T follicular helper cell (primary cell): ENCODE measurements at regions not wholly inside any gene's neighbourhood (a gene's known extent, or its start where the extent isn't known, plus 50 kb on each side); places are given as distances from the start of the nearest gene placed in this dataset.

Experiments
- DNase-seq: peaks from one replicate; pipeline ENCODE4 v3.0.0-alpha.2; 2020; ENCODE audit warnings: low read depth

DNA sequence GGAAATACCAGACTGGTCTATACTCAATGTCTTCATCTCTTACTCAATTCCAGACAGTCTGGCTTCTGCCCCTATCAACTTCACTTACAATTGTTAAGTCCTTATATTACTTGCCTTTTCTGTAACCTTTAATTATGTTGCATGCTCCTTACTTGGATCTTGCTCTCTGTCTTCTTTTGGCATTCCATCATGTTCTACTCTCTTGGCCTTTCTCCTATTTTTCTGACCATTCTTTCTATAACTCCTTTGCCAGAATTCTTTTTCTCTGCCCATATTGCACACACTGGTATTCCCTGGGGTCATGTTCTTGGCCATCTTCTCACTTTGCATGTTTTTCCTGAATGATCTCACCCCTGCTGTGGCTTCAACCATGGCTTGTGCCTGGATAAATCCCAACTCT lies 209.8 kb upstream of the ZNF462 start:
- DNase-seq = no peak

DNA sequence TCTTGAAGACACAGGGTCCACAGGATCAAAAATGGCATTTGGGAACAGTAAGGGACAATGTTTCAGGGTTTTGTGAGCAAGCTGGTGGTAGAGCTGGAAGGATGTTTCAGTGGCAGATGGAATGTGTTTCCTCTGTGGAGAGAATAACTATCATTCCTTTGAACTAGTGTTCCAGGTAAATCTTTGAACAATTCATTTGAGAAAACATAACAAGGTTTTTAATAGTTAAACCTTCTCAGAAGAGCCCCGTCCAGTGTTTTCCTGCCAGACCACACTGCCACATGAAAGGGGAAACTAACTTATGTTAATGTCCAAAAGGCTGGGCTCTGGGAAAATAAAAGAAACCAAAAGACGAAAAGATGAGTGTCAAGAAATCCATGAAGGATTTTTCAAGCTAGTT lies 207.0 kb upstream of the ZNF462 start:
- no peak for DNase-seq

DNA sequence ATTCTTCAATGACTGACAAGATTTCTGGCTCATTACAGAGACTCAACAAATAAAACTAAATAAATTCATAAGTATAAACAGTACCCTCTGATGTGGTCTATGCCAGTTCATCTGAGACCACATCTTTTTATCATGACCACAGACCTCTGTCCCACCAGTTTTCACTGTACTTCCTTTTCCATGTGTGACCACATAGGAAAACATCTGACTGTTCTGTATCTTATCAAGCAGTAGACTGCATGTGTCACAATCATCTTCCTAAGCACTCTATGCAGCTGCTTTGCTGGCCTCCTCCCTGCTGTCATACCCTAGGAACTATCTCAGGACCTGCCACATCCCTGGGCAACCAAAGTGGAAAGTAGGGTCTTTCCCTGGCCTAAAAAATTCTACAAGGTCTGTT lies 205.0 kb upstream of the ZNF462 start:
- DNase-seq = no peak

DNA sequence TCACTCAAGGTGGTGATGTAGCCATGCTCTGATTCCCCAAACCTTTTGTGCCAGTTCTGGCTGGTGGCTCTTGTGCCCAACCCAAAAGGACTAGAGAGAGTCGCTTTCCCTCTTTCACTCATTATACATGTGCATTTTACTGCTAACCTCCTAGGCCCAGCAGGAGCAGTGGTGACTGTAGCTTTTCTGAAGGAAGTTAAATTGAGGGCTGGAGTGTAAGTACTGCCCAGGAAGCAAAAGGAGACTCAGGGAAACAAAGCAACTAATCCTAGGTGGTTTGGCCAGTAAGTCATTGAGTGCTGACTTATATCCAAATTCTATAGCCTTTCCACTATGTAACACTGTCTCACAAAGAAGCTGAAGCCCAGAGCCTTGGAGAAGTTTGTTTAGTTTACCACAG lies 194.4 kb upstream of the ZNF462 start:
- DNase-seq = no peak

DNA sequence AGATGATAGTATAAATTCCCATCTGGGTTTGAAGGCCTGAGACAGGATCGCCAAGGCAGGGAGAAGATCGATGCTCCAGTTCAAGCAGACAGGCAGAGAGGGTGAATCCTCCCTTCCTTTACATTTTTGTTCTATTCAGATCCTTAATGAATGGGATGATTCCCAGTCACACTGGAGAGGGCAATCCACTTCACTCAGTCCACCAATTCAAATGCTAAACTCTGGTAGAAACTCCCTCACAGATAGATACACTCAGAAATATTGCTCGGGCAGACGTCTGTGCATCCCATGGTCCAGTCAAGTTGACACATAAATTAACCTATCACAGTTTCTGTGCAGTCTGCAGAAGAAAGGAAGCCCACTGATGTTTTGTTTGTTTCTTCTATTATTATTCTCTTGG lies 193.1 kb upstream of the ZNF462 start:
- no peak for DNase-seq

DNA sequence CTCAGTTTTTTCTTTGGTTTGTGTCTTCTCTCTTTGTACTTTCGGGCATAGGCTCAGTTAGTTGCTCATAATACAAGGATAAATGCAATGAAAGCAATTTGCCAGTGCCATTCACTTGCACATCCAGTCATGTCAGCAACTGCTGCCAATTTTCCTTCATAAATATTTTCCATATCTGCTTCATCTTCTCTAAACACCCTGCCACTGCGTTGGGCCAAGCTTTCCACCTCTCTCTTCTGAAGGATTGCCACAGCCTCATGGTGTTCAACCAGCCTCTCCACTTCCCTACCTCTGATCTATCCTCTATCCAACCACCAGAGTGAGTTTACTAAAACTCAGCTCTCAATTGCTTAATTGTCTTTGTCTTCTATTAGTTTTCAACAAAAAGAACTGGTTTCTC lies 192.5 kb upstream of the ZNF462 start:
- no peak for DNase-seq

DNA sequence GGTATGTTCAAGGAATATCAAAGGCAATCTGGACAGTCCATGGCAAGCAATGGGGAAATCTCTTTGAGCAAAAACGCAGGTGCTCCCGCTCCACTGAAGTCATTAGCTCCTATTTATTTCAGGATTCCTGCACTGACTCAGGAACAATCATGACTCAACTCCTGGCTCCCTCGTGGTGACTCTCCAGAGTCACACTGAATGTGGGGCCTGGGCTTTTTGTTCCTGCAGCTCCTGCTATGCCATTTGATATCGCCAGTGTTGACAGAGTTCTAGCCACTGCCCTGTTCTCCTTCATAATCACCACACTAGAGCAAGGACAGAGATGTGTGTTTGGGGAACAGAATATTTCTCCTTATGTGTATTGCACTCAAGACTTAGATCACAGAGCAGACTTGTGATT lies 187.2 kb upstream of the ZNF462 start:
- no peak for DNase-seq

DNA sequence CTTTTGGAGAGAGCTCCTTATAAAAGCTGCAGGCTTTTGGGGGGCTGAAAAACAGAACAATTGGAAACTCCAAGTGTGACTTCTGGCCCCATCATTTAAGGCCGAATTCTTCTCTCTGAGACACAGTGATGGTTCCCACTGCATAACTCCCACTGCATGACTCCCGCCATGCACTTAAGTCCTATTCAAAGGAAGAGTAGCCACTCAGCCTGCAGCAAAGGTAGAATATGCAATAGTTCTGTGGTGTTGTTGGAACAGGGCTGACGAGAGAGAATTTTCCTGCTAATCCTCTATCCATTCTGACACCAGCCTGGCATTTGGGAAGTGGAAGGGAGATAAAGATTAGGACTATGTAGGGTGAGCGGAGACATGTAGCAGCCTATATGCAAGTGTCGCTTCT lies 185.6 kb upstream of the ZNF462 start:
- DNase-seq = no peak

DNA sequence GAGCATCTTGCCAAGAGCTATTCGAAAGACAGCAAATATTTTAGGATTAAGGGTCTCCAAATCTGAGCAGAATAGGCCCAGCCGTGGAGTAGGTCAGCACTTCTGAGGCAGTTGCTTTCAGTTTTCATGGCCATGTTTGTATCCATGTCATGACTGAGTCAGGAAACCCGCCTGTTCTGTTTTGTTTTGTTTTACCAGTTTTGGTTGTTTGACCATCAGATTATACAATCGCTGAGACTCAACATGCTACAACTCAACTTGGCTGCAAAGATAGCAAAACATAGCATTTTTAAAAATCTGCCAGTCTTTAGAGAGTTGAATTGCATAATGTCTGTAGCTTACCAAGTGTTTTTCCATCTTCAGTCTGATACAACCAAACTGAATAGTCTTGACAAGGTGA lies 185.1 kb upstream of the ZNF462 start:
- no peak for DNase-seq

DNA sequence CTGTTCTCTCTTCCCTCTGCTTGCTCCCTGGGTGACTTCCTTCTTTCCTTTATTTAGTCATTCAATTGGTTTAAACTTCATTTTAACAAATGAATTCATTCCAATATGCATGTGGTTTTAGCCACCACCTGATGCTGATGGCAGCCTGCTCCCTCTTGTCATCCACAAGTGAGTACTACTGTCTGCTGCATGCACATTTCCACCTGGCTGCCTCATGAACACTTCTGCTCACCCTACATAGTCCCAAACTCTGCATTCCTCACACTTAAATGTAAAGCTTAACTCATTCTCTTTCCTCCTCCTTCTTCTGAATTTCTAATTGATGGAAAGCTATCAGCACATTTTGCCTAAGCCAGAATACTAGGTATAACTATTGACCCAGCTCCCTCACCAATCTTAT lies 184.7 kb upstream of the ZNF462 start:
- no peak for DNase-seq

DNA sequence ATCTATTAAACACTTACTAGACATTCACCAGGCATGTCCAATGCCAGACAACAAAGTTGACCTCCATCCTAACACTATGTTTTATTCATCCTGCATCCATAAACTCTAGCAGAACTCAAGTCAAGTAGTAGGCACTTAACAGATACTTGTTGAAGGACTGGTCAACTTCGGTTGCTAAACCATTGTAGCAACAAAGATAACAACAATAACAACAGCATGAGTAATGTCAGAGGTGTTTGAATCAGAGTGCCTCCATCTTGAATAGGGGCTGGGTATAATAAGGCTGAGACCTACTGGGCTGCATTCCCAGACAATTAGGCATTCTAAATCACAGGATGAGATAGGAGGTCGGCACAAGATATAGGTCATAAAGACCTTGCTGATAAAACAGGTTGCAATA lies 180.5 kb upstream of the ZNF462 start:
- DNase-seq = no peak

DNA sequence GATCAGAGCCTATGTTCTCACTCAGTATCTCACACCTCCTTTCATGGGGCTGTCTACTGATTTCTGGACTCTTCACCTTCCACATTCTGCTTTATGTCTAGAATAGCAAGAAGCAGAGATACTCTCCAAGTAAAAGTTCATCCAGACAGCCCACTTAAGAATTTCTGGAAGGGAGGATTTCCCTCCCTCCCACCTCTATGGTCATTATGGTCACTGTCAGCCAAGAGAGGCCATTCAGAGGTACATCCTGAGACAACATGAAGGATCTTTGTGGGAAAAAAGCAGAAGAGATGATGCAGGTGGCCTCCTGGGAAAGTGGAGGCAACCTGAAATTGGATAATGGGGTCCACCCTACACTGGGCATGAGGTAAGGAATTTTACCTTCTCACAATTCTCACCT lies 179.5 kb upstream of the ZNF462 start:
- DNase-seq = no peak

DNA sequence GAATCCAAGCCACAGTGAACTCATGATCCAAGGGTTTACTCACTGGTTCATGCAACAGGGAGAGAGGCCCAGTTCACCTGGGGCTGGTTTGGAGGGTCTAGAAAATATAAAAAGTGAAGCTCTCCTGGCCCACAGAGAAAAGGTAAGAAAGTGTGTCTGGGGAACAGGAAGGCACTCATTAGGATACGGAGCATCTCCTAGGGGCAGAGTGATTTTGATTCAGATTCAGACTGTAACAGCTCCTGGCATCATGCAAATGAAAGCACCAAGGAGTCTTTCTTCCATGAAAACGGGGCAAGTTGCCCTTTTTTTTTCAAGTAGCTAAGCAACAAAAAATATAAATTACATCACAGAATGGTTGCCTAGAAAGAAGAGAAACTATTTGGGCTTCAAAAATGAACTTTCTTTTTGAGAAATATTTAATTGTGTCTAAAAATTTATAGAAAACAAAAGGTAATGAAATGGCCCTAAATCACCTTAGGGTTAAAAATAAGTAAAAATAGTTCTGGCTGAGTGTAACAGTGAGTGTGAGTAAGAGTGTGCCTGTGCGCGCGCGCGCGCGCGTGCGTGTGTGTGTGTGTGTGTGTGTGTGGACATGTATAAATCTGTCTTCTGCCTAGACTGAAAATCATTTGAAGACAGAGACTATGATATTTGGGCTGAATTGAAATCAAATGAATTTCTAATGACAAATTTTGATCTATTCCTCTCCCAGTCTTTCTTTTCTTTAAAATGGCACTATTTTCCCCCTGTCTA lies 177.8 kb upstream of the ZNF462 start:
- DNase-seq = no peak

DNA sequence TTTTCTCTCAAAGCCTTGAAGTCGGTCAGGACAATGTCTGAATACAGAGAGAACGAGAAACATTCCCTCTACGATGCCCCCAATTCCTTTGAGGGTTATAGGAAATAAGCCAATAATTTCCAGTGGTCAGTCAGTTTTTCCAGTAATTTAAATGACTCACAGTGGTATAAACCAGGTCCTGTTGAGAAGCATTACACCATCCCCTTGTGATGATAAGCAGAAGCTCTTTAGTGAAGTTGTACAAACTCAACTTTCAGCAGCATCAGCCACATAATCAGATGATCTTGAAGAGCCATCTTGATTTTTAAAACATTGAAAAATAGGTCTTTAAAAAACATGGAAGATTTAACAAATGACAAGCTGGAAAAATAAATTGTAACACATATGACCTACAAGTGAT lies 173.9 kb upstream of the ZNF462 start:
- no peak for DNase-seq

DNA sequence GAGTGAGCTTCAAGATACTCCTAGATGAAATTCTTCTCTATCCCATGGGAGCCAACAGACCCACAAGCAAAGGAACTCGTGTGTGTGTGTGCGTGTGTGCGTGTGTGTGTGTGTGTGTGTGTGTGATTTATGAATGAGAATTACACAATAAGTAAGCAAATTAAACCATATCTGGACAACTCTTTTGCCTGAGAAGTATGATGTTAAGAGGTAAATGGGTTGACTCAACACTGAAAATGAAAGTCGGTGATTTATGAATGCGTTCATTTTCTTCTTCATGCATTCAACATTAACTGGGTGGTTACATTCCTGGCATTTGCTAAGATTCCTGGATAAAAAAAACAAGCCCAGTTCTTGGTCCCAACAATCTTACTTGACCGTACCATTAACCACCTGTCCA lies 171.3 kb upstream of the ZNF462 start:
- DNase-seq = no peak

DNA sequence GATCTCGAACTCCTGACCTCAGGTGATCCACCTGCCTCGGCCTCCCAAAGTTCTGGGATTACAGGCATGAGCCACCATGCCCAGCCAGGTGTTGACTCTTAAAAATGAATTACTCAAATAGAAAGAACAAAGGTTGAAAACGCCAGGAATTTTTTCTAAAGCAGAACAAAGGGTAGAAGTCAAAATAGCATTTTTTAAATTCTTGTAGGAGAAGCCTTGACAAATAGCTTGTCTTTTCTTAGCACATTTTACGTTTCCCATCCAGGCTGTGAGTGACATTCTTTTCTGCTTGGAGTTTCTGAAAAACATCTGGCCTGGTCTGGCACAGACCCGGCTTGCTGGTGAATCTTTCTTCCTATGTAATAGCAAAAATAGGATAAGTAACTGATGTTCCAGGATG lies 169.4 kb upstream of the ZNF462 start:
- DNase-seq = no peak

DNA sequence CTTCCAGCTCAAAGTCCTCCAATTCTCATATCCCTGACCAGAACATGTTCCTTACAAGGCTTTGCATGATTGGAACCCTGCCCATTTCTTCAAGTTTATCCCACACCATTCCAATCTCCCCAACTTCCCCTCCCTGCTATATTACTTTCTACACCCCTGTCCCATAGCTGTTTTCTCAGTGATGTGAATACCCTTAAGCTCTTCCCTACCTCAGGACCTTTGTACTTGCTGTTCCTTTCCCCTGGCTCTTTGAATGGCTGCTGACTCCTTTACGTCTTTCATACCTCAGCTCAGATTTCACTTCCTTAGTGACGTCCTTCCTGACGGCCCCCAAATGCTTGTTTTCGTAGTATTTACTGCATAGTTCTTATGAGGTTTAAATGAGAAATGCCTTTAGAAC lies 166.2 kb upstream of the ZNF462 start:
- DNase-seq = no peak

DNA sequence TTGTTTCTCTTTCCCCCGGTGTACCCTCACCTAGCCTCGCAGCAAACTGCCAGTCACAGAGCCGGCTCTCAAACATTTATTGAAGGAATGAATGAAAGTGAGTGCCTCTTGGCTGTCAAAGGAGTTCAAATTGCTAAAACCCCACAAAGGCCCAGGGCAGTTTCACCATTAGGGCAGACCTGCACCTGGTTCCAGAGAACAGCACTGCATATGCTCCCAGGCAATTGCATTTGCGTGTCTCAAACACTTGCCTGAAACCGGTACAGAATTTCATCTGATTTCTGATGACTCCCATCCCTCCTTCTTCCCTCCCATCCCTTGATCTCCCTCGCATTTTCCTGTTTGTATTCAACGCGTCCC lies 165.6 kb upstream of the ZNF462 start:
- no peak for DNase-seq

DNA sequence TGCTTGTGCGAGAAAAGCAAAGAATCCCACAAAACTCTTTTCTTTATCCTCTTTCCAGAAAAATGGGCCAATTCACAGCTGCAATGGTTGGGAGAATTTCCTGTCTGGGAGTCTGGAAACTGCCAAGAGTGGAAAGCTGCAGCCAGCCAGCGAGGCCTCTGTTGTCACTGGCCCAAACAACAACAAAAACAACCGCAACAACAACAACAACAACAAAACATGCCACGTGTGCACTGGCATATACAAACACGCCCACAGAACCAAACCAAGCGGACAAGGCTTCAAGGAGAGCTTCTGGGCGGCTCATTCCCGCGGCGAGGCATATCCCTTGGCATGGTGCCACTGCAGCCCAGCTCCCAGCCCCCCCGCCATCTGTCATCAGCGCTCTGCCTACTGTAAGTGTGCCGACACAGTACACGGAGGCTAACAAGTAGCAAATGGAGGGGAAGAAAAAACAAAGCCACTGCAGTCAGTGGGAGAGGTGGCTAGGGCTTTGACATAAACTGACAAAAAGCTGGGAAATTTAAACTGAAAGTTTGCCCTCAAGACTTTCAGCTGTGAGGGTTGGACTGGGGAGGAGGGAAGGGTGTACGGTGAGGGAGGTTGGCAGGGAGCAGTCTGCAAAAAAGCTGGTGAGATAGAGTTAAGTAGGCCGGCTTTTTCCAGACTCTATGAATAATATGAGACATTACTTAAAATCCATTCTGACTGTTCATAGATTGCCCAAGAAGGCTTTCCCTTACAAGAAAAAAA lies 165.0 kb upstream of the ZNF462 start:
- no peak for DNase-seq

DNA sequence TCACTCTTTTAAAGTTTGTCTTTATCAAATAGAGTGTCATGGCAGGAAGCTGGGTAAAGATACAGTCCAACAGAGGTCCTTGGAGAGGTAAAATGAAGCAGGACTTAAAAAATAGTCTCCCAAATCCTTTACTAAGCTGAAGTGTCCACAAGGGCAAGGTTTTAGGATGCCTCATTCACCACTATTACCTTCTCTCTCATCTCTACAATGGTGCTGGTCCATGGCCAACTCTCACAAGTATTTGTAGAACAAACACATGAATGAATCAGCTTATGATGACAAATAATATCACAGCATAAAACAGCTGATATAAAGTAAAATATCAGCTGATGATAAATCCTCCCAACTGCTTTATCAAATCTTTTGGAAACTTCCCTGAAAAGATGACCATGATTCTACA lies 162.3 kb upstream of the ZNF462 start:
- DNase-seq = no peak

DNA sequence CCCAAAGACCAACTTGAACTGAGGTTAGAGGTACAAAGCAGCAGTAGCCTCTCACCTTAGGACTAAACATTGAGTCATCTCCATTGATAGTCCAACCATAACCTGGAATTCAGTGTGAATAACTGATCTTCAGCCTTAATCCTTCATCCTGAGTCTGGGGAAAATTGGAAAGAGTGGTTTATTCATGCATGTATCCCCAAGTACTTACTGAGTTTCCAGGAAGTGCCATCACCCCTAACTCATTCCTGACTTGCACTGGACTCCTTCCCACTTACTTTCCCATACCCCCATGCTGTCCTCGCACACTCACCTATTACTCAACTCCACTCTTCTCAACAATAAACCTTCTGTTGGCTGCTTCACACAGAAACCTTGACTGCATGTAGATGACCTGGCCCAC lies 161.4 kb upstream of the ZNF462 start:
- DNase-seq = no peak

DNA sequence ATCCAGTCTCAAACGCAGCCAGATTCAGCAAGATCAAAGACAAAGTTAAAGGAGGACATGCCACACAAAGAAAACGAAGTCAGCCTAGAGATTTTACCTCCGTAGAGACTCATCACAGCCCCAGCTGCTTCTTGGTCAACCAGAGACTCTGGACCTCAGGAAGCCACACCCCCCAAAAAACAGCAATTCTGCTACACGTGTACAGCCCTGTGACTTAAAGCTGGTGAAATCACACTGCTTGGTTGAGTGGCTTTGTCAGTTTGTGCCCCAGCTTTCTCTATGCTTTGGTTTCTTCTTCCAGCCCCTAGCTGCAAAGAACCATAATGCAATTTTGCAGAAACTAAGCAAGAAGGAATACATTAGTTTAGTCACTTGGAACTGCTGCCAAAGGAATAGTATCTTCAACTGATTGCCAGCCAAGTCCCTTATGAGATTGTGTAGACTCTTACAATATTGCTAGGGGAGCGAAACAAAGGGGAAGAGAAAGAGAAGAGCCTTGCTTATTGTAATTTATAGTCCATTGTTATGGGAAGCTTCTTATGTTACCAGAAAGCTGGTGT lies 158.8 kb upstream of the ZNF462 start:
- no peak for DNase-seq

DNA sequence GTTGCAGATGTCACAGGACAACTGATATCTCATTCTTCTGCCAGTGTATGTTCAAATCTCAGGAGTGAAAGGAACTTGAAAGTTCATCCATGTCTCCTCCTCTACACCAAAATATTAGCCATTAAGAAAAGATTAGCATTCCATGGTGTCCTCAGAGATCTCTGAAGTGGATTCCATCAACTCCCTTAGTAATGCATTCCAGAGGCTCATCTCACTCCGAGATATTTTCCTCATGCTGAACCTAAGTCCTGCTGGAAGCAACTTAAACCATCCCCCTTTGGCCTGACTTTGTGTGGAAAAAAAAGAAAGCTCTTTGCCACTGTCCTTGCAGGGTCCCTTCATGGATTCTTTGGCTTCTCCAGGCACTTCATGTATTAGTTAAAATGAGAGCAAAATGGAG lies 155.7 kb upstream of the ZNF462 start:
- DNase-seq = no peak
